Fibroblast of upper back skin (primary cell): ENCODE measurements at regions not wholly inside any gene's neighbourhood (a gene's known extent, or its start where the extent isn't known, plus 50 kb on each side); places are given as distances from the start of the nearest gene placed in this dataset.
"Not testable (repeated sequence)": the region's sequence is repeated elsewhere in the genome, so short reads cannot be mapped to it uniquely, and the experiment has no call there.

ENCODE experiments used
- DNase-seq: peaks from one replicate; pipeline ENCODE4 v3.0.0-alpha.2; 2013

DNA sequence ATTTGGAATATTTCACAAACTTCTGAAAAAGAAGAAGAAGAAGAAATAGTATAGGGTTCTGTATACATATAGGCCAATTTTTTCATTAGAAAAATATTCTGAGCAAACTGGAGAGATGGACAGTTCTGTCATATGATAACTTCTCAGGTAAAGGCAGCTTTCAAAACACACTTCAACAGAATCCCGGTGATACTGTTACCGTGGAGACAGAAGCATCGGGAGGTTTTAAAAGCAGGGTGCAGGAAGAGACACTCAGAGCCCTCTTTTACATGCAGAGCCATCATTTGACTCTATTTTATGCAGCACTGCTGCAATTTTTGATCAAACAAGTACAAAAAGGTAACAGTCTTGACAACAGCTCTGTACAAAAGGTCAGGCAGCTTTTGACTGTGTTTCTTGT, 1785.4 kb downstream of the LRRC4C start:
- DNase-seq: no peak

DNA sequence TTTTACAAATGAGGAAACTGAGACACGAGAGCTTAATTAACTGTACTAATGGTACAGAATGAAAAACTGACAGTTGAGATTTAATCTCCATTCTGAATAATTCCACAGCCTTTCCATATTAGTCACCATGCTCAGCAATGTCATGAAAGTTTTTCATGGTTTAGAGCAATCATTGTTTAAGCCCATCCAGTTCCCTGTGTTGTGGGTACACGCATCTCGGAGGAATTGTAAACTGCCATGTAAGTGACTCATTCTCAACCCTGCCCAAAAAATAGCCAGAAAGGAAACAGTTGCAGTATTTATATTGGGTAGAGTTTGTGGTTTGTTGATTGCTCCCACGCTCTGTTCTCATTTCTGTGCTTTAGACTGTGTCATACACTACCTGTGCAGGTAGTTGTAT, 1790.8 kb downstream of the LRRC4C start:
- no peak for DNase-seq

DNA sequence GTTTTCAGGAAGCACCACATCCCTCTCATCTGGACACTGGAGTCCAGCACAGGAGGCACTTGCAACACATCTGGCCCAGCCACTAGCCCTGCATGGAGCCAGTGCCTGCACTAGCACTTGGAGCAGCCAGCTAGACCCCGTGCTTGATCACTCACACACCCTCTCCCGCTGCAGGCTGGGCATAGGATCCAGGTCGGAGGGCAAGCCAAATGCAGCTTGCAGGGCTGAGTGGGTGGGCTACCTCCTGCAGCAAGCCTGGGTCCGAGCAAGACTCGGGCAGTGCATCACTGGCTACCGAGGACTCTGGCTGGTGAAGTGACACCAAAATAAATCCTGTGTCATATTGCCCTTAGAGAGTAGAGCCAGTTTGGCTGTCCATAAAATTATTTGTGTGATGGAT, 1795.4 kb downstream of the LRRC4C start:
- DNase-seq: no peak

DNA sequence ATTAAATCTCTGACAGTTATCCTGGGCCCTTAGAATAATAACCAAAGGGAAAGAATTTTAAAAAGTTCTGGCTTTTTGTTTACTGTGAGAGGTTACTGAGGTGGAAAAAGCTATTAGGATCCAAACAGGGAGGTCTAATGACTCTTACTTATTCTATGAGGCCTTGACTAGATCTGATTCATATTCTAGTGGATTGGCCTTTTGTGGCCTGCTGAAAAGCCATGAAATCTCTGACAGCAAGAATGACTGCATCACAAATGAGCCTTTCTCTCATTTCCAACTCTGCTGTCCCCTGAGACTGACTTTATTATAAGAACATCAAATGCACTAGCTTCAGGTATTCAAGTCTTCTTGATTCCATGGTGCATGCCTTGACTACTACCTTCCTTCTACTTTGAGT, 1797.6 kb downstream of the LRRC4C start:
- no peak for DNase-seq

DNA sequence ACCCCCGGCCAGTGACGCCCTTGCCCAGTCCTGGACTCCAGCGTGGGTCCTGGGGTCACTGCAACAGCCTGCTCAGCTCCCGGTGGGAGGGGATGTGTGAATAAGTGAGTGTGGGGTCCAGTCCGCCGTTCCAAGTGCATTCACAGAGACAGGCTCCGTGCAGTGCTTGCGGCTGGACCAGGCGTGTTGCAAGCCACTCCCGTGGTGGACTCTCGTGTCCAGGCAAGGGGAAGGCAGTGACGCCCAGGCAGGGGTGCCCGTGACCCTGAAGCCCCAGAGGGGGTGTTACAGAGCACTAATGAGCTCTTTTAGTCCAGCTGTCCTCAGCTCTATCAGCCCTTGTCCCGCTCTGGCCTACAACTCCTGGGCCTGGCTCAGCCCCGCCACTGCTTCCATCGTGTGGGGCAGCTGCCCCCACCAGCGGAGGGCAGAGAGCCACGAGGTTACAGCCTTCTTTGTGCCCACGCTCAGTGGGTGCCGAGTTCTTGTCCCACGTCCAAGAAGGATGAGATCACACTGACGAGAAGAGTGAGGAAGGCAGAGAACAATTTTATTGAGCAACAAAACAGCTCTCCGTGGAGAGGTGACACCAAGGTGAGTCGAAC, 1807.5 kb downstream of the LRRC4C start:
- DNase-seq: no peak

DNA sequence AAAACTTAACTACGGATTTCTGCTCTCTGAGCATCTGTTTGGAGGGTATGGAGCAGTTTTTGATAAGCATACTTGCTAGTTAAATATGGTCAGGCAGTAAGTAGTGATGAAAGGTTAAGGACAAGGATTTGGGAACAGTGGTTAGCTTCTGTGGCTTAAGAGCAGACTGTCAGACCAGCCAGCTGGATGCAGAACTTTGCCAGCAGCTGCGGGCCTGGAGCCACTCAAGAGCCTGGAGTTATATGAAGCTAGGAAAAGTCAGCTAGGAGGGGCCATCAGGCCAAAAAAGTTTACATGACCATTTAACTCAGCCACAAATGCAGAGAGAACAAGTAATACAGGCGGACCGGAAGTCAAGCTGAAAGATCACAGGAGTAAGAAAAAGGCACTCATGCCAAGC, 1817.7 kb downstream of the LRRC4C start:
- no peak for DNase-seq

DNA sequence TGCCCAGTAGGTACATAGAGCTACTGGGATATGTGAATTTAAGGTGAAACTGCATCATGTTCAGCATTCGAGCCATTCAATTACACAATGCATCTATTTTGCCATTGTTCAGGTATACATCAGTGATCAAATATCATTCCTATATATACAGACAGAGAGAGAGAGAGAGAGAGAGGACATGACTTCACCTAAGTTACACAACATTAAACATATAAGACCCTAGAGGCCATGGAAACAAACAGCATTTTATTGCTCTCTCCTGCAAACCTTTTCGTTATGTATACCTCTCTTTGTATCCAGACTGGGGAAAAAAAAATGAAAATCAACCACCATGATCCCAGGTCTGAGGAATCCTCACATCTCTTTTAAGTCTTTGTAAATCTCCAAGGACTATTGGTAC, 1829.1 kb downstream of the LRRC4C start:
- DNase-seq: no peak

DNA sequence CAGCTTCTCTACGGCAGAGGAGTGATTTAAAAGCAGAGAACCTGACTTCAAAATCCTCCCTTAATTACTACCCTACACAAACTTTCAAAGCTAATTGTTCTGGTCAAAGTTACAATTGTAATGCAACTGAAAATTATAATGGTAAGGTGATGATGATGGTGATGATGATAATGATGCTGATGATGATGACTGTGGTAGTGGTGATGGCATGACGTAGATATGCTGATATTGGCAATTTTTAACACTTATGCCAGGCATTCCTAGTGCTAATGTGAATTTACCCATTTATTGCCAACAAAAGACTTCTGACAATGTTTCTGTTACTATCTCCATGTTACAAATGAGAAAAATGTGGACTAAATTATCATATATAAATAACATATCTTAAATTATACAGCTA, 1831.1 kb downstream of the LRRC4C start:
- no peak for DNase-seq

DNA sequence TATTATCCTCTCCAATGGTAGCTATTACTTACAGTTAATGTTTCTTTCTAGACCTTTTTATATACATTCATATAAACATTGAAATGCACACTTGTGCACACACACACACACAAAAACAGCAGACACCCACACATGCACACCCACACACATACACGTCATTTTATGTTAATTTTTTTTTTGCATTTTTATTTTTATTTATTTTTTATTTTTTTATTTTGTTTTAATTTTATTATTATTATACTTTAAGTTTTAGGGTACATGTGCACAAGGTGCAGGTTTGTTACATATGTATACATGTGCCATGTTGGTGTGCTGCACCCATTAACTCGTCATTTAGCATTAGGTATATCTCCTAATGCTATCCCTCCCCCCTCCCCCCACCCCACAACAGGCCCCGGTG, 1839.1 kb downstream of the LRRC4C start:
- DNase-seq: not testable (repeated sequence)

DNA sequence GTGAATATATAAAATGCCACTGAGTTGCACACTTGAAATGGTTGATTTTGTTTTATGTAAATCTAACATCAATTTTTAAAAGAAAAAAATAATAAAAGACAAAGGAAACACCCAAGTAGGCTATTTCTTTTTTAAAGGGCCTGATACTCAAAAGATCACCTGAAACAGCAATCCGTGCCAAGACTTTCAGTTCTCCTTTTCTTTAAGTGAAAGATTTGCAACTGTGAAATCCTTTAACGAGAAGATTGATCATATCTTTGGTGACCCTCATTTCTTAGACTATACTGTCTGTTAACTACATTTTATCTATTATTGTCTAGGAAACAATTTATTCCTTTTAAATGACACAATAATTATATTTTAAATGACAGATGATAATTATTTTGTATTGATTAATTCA, 1841.5 kb downstream of the LRRC4C start:
- DNase-seq: no peak

DNA sequence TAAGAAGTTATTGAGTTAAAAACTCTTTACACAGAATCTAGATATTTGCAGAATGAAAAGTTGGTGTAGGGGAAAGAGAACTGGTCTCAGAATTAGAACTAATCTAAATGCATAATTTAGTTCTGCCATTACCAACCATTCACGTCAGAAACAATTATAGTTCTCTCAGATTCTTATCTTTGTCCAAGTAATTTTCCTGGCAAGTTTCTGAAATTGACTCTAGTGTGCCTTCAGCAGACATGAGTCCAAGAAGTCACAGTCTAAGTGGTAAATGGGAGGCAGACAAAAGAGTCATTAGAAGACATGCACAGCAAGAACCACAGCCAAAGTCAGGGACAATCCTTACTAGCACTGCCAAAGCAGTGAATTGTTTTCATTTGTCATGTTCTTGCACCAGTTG, 1870.1 kb downstream of the LRRC4C start:
- no peak for DNase-seq

DNA sequence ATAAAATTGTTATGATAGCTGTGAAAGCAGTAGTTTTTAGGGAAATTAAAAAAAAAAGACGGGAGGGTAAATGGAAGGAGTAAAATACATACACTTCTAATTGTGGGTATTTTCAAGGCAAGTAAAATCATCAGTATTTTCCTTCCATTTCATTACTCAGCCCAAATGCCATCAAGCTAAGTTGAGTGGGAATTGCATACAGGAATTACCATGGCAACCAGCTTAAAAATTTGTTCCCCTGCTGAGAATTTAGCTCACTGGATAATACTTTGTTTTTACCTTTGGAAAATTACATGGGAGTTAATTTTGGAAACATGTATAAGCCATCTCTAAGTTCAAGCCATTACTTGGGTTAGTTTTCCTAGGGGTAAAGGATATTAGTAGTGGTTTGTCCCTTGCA, 1873.4 kb downstream of the LRRC4C start:
- no peak for DNase-seq

DNA sequence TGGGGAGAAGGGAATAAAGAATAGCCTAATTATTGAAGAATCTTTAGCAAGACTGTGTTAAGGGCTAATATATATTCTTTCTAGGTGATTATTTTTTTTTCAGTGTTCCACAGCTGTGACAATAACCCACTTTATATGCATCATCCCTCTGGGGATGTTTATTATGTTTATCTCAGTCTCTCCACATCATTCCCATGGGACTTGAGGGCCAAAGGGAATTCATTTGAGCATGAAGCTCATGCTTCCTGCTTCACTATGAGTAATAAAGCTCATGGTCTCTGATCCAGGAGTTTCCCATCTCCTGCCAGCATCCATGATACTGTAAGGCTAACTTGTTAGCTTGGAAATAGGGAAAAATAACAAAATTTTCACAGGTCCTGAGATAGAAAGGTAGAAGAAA, 1888.4 kb downstream of the LRRC4C start:
- DNase-seq: no peak

DNA sequence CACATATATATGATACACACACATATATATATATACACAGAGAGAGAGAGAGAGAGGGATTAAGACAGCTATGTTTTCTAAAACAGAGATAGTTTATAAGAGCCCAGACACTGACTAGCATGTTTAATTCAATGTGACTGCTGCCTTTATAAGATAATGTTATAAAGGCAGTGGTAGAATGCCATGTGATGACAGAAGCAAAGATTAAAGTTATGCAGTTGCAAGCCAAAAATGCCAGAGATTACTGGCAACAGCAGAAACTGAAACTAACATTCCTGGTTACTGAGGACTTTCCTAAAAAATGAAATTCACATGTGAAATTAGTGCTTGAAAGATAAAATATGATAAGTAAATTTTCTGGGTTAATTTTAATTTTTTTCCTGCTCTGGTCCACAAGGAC, 1888.9 kb downstream of the LRRC4C start:
- DNase-seq: no peak

DNA sequence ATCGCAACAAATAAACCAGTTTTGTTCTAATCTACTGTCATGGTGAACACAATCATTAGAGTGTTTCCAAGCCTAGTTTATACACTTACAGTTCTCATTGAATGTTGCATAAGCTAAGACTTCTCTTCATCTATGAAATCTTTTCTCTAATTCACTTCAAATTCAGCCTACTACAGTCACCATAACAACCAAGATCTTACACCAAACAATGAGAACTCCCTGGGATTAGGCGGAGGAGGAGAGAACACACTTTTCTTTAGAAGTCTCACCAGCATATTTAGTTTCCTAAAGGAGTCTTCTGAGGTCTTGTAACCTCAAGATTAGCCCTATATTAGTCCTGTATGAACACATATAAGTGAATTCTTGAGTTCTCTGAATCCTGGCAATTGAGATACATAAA, 1889.7 kb downstream of the LRRC4C start:
- DNase-seq: no peak

DNA sequence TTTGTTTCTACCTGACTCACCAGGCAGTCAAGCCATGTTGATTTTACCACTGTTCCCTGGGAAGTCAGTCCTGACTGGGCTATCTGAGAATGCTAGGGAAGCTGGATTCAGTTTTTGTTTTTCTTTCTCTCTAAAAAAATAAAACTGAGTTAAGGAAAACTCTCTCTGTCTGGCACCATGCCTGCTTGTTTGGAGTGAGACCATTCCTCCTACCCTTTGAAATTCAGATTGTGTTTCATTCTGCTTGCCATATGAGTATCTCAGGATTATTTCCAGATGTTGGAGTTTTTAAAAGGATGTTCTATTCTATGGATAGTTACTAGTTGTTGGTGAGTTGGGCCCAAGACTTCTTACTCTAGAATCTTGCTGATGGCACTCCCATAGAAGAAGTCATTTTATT, 1917.0 kb downstream of the LRRC4C start:
- DNase-seq: no peak

DNA sequence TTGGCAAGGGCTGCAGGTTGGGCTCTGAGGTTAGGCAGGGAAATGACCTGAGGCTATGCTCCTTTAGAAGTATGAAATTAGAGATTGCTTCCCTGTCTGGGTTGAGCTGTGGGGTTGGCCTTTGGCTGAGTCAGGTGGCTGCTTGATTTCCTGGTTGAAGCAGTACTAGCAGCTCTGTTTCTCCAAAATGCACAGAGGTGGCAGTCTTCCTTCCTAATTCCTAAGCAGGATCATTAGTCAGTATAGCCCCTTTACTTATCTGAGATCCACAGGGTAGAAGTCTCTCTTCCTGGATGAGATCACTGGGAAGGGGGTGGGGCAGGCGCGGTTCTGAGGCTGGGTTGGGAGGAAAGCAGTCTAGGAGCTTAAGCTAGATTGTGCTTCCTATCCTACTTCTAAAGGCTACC, 1917.5 kb downstream of the LRRC4C start:
- DNase-seq: no peak

DNA sequence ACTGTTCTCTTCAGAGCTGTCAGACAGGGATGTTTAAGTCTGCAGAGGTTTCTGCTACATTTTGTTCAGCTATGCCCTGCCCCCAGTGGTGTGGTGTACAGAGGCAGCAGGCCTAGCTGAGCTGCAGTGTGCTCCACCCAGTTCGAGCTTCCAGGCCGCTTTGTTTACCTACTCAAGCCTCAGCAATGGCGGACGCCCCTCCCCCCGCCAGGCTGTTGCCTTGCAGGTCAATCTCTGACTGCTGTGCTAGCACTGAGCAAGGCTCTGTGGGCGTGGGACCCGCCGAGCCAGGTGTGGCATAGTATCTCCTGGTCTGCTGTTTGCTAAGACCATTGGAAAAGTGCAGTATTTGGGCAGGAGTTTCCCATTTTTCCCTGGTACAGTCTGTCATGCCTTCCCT, 1923.1 kb downstream of the LRRC4C start:
- DNase-seq: not testable (repeated sequence)
